Lower lobe of right lung (tissue), 2 donors: ENCODE measurements at regions not wholly inside any gene's neighbourhood (a gene's known extent, or its start where the extent isn't known, plus 50 kb on each side); places are given as distances from the start of the nearest gene placed in this dataset.
"Not testable (repeated sequence)": the region's sequence is repeated elsewhere in the genome, so short reads cannot be mapped to it uniquely, and the experiment has no call there.

Experiments
- ATAC-seq, 2 donors: fragments of 200-7000 bp; cut with Tn5 transposase; one replicate each; pipeline ENCODE4 v1.9.1; 2020 to 2022; ENCODE audit warnings: mild to moderate bottlenecking in 2 of 2, moderate library complexity in 2 of 2
- DNase-seq: peaks from one replicate; pipeline ENCODE4 v3.0.0-alpha.2; 2020
- H3K27ac ChIP-seq: fragments of 200-600 bp; one replicate; pipeline ENCODE4 v1.8.0; 2022
- H3K27me3 ChIP-seq: fragments of 200-600 bp; one replicate; pipeline ENCODE4 v1.8.0; 2022; ENCODE audit warnings: low read depth
- H3K36me3 ChIP-seq: fragments of 200-600 bp; one replicate; pipeline ENCODE4 v1.8.0; 2022; ENCODE audit warnings: mild to moderate bottlenecking
- H3K4me1 ChIP-seq: fragments of 200-600 bp; one replicate; pipeline ENCODE4 v1.8.0; 2022
- H3K4me3 ChIP-seq: fragments of 200-600 bp; one replicate; pipeline ENCODE4 v1.8.0; 2022; ENCODE audit warnings: mild to moderate bottlenecking
- H3K9me3 ChIP-seq: fragments of 200-600 bp; one replicate; pipeline ENCODE4 v1.8.0; 2022
- CTCF ChIP-seq: fragments of 200-600 bp; IDR thresholded peaks from one replicate; pipeline ENCODE4 v1.8.0; 2022; ENCODE audit warnings: antibody characterized with exemption, mild to moderate bottlenecking
- intact Hi-C: fragments of 100-400 bp; cut with DNase I; formaldehyde crosslinking; loops from one replicate; pipeline ENCODE4 v1.11.0; 2022
- donor health status: DM: no; HTN: yes; CAD: no; lungs with severe emphysema.

GRCh38 chr2:192634557-192634956, 439.8 kb upstream of the TMEFF2 start:
- Histone ChIP-seq H3K4me3 (no peak overlapping the region), H3K4me1 (no peaks in the 10 kb centered on the region), H3K27ac (no peak overlapping the region), H3K9me3 (no peaks in the 10 kb centered on the region), H3K27me3 (no peaks in the 10 kb centered on the region), H3K36me3 (no peaks in the 10 kb centered on the region)
- DNase-seq (no peak), ATAC-seq (no peak)
- TF ChIP-seq CTCF = no peak
- intact Hi-C loops = no loop called here

- TF ChIP-seq CTCF = no peak
- no peak overlapping the region for H3K27ac ChIP-seq
Measured at GRCh38 chr2:192628017-192628416, 433.3 kb upstream of the TMEFF2 start.

GRCh38 chr2:192615105-192615504, 420.4 kb upstream of the TMEFF2 start:
- intact Hi-C loops = no loop called here
- H3K4me3 ChIP-seq = no peak overlapping the region
- no peak for DNase-seq
- no peak for TF ChIP-seq CTCF
- H3K27me3 ChIP-seq = no peaks in the 10 kb centered on the region
- ATAC-seq = no peak
- H3K27ac ChIP-seq = no peak overlapping the region
- H3K9me3 ChIP-seq = no peaks in the 10 kb centered on the region
- H3K4me1 ChIP-seq = no peaks in the 10 kb centered on the region
- H3K36me3 ChIP-seq = no peaks in the 10 kb centered on the region

More at GRCh38 chr2:192628017-192628416, 433.3 kb upstream of the TMEFF2 start:
- ATAC-seq = no peak
- H3K27me3 ChIP-seq = no peaks in the 10 kb centered on the region
- H3K36me3 ChIP-seq = no peaks in the 10 kb centered on the region
- no peaks in the 10 kb centered on the region for H3K9me3 ChIP-seq
- H3K4me3 ChIP-seq = no peak overlapping the region
- intact Hi-C loops = no loop called here
- no peaks in the 10 kb centered on the region for H3K4me1 ChIP-seq
- DNase-seq = no peak

- Histone ChIP-seq H3K9me3 (no peaks in the 10 kb centered on the region), H3K4me1 (no peaks in the 10 kb centered on the region), H3K27ac (no peak overlapping the region), H3K27me3 (no peaks in the 10 kb centered on the region), H3K4me3 (no peak overlapping the region), H3K36me3 (no peaks in the 10 kb centered on the region)
- ATAC-seq (no peak), DNase-seq (no peak)
- no peak for TF ChIP-seq CTCF
- intact Hi-C loops = no loop called here
Measured at GRCh38 chr2:192604295-192604694, 409.6 kb upstream of the TMEFF2 start.

- H3K9me3 ChIP-seq, H3K27ac ChIP-seq, H3K4me1 ChIP-seq, DNase-seq, H3K36me3 ChIP-seq, ATAC-seq, intact Hi-C loops, H3K27me3 ChIP-seq, H3K4me3 ChIP-seq: not testable (repeated sequence)
Measured at GRCh38 chr2:192598649-192599048, 403.9 kb upstream of the TMEFF2 start.

- no peak for ATAC-seq
- H3K27me3 ChIP-seq = no peaks in the 10 kb centered on the region
- intact Hi-C loops = no loop called here
- TF ChIP-seq CTCF = no peak
- no peaks in the 10 kb centered on the region for H3K36me3 ChIP-seq
- H3K9me3 ChIP-seq = no peaks in the 10 kb centered on the region
- H3K4me3 ChIP-seq = no peak overlapping the region
- DNase-seq = no peak
- no peak overlapping the region for H3K27ac ChIP-seq
- no peaks in the 10 kb centered on the region for H3K4me1 ChIP-seq
Measured at GRCh38 chr2:192593561-192593960, 398.8 kb upstream of the TMEFF2 start.
